Activated T-helper 1 cell treated with Interleukin-2 at 50 U/mL for 16 hours (primary cell): ENCODE measurements at regions not wholly inside any gene's neighbourhood (a gene's known extent, or its start where the extent isn't known, plus 50 kb on each side); places are given as distances from the start of the nearest gene placed in this dataset.
"Not testable (repeated sequence)": the region's sequence is repeated elsewhere in the genome, so short reads cannot be mapped to it uniquely, and the experiment has no call there.

ENCODE experiments used
- DNase-seq: peaks from one replicate; pipeline ENCODE4 v3.0.0-alpha.2; 2020; ENCODE audit warnings: low read depth

DNA sequence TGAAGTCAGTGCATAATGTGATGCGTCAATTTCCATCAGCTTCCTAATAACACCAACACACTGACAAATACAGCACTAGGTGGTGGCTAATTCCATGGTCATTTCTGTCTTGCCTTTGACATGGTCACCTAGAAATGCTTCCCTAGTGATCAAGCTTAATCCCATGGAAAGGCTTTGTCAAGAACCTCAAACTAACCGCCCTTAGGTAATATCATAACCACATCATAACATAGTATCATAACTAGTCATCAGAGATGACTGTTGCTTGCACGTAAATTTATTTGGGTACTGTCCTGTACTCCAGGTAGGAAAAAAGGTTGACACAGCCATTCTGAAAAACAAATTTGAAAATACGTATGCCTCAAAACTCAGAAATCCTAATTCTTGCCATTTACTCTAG lies 471.8 kb downstream of the IRS1 start:
- DNase-seq: no peak

DNA sequence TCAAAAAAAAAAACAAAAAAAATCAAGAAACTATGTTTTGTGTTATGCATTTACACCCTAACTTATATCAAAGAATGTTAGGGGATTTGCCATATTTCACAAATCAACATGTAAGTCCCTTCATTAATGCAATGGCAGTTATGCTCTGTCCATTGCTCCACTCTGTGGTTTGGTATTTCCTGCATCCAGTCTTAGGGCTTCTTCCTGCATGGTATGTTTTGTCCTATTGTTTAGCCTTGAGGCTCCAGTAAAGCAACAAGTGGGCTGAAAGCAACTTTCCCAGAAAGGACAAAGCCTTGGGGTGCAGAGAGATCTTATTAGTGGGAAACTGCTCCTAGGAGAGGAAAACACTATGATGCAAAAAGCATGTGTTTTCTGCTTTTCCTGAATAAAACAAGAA lies 474.1 kb downstream of the IRS1 start:
- no peak for DNase-seq

- DNase-seq: no peak
Measured at GRCh38 chr2:226320076-226320948, 479.3 kb downstream of the IRS1 start.

DNA sequence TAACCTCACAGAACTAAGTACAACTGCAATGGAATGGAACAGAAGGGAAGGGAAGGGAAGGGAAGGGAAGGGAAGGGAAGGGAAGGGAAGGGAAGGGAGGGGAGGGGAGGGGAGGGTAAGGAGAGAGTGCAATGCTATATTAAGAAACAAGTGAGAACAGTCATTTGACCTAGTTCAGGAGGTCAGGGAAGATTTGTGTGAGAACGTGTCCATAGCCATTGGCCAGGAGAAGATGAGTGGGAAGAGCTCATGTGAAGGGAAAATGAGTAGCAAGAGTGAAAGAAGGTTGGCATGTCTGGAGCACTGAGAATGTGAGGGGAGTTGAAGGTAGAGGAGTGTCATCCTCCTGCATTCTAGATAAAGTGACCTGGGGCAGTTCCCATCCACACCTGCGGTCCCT lies 481.6 kb downstream of the IRS1 start:
- DNase-seq: no peak

GRCh38 chr2:226313060-226313459 lies 486.6 kb downstream of the IRS1 start:
- DNase-seq: no peak

- no peak for DNase-seq
Measured at GRCh38 chr2:226312155-226312554, 487.5 kb downstream of the IRS1 start.

- no peak for DNase-seq
Measured at GRCh38 chr2:226310146-226310545, 489.5 kb downstream of the IRS1 start.

DNA sequence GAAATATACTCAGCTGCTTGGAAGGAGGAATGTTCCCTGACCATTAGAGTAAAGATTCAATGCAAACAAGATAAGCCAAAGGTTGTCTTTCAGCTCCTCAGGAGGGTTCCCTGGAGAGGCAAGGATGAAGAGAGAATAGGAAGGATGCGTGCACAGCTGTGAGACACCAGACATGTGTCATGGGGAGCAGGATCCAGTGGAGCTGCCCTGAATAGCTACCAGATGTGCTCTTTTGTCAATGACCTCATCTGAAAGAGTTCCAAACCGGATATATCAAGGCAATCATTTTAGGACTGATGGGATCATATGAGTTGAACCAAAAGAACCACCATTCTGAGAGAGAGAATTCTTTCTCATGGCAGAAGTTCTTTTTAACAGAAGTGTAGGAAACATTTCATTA lies 490.6 kb downstream of the IRS1 start:
- no peak for DNase-seq

DNA sequence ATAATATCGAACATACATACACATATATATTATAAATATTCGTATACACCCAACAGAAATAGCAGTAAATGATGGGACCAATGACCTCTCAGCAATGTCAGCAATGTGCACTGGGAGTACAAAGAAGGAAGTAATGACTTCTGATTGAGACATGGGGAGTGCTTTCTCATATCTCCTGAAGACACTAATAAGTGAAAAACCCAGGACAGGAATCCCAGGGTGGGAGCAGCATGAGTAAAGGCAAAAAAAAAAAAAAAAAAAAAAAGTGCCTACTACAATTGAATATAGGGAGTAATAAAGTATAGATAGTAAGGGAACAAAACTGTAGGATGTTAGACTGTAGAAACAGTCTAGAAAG lies 491.3 kb downstream of the IRS1 start:
- no peak for DNase-seq

DNA sequence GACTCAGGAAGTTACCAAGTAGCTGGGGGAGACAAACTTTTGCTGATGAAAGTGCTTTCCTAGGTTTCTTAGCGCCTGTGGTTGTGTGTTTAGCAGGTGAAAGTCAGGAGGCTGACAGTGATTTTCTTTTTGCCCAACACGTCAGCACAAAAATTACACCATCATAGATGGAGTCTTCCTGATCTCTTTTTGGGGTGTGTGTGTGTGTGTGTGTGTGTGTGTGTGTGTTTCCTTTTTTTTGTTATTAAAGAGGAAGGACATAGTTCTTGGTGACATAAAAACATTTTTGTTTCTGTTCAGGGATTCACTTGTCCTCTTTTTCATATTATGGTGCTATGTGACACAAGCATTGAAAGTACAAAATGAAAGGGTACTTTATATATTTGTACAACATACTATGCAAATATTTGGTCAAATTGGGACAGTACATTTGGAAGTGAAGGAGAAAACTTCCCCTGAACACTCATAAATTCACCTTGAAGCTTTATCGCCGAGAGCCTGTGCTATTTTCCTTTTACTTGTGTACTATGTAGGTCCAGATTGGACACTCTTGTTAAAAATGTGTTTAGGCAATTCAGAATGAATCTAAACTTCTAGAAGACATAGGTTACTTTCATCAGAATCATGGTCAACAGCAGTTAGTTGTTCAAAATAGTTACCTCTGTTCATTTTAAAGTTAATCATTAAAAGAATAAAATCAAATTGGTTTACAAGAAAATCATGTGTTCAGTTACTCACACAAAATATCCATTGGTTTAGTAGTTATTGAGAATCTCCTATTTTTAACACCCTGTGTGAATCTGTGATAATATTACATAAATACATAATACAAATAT lies 491.9 kb downstream of the IRS1 start:
- DNase-seq: no peak

GRCh38 chr2:226306969-226307368 lies 492.7 kb downstream of the IRS1 start:
- DNase-seq: no peak

- DNase-seq: no peak
Measured at GRCh38 chr2:226304308-226304707, 495.3 kb downstream of the IRS1 start.

- no peak for DNase-seq
Measured at GRCh38 chr2:226303707-226304106, 495.9 kb downstream of the IRS1 start.

- DNase-seq: no peak
Measured at GRCh38 chr2:226300196-226300886, 499.3 kb downstream of the IRS1 start.

DNA sequence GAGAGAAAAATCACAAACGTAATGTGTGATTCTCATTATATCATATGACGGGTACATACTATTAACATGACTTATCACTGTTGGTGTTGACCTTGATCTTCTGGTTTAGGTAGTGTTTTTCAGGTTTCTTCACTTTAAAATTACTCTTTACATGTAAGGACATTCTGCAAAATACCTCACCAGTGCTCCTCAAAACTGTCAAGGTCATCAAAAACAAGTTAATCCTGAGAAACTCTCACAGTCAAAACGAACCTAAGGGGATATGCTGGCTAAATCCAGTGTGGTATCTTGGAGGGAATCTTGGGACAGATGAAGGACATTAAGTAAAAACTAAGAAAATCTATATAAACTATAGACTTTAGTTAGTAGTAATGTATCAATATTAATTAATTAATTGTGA lies 499.8 kb downstream of the IRS1 start:
- DNase-seq: no peak

GRCh38 chr2:226295681-226296080 lies 503.9 kb downstream of the IRS1 start:
- DNase-seq: no peak

DNA sequence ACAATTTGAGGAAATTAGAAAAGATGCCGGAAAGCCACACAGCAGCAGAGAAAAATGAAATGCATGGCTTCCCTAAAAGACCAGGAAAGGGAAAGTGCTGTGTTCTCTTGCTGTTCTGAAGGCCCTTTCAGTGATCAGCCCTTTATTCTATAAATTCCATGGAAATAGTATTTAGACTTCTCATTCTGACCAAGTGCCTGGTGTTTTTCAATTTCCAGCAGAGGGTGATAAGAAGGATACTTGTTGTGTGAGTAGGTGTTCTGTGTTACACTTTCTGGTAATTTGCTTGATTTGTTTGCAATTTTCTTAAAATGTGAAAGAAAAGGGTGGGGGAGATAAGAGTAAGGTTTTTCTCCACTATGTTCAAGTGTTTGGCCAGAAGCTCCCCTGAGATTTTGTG lies 504.5 kb downstream of the IRS1 start:
- DNase-seq: no peak

GRCh38 chr2:226291281-226291680 lies 508.3 kb downstream of the IRS1 start:
- not testable (repeated sequence) for DNase-seq

GRCh38 chr2:226286916-226287315 lies 512.7 kb downstream of the IRS1 start:
- no peak for DNase-seq

- no peak for DNase-seq
Measured at GRCh38 chr2:226283796-226284195, 515.8 kb downstream of the IRS1 start.

GRCh38 chr2:226282151-226282550 lies 517.5 kb downstream of the IRS1 start:
- DNase-seq: no peak

- DNase-seq: not testable (repeated sequence)
Measured at GRCh38 chr2:226280136-226280535, 519.5 kb downstream of the IRS1 start.

DNA sequence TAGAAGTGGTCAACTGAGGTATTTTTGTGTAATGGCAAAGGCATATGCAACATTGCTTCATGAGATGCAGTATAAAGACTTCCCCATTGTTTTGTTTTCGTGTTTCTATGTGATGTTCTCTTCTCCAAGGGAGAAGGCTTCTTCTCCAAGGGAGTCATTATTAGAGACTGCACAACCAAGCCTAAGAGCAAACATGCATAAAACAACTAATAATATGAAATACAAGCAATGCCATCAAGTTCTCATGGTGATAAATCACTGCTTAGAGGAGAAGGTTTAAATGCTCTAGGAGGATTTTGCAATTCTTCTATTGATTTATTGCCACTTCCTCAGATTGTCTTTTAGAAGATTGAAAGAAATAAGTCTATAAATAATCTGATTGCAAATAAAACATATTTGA lies 524.4 kb downstream of the IRS1 start:
- no peak for DNase-seq
